ENCODE measurements at regions not wholly inside any gene's neighbourhood (a gene's known extent, or its start where the extent isn't known, plus 50 kb on each side); places are given as distances from the start of the nearest gene placed in this dataset.

DNA sequence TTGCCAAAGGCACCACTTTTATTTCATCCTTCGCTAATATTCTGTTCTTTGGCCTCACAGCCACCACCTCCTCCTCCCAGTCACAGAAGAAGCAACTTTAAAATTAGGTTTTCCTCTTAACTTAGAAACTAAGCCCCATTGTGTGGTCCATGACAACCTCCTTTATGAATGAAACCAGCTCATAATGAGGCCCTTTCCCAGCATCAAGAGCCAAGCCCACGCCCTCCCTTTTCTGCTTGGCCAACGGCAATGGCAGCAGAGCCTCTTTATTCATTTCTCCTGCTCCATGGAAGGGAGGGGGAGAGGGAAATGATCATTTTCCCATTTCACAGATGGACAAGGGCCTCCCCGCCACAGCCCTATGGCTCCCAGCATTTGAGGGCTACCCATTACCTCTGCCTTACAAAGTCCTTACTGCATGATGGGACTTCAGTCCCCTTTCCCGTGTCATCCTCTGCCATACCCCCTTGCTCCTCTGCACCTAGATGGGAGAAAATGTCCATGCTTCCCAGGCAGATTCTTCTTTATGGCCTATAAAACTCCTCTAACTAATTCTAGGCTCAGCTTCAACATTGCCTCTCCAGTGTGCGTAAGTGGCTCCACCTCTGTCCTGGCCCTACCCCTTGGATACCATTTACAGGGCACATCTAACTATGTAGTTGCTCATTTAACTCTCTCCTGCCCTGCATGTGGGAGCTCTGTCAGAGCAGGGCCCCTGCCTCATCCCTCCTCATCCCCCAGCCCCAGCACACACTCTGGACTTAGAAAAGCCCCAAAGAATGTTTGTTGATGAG lies 475.5 kb downstream of the RPS24 start:
- Histone ChIP-seq H3K36me3 (replicated peaks in 1 of 2; ENCODE audit: control extremely low read depth in 1 of 2, control insufficient read depth in 1 of 2, extremely low read depth in 1 of 2, insufficient read depth in 2 of 2, low read length in 1 of 2) (no peaks in the 10 kb centered on the region), H3K9ac (ENCODE audit: low read length) (no peak overlapping the region), H3K27me3 (replicated peaks in 1 of 4; ENCODE audit: control extremely low read depth in 1 of 4, control insufficient read depth in 3 of 4, insufficient read depth in 4 of 4, low read length in 3 of 4) (peaks cover 0 to 6% (median 0%) of the 10 kb centered on the region in 4 experiments), H3K27ac (ENCODE audit: low read length in 2 of 2) (no peak overlapping the region), H3K79me2 (ENCODE audit: control insufficient read depth, insufficient read depth, low read length) (no peaks in the 10 kb centered on the region), H3K4me2 (replicated peaks; ENCODE audit: low read depth, low read length, poor library complexity, severe bottlenecking) (no peak overlapping the region), H2AFZ (ENCODE audit: insufficient read depth, low read depth, low read length, poor library complexity, severe bottlenecking) (no peak overlapping the region), H3K4me3 (ENCODE audit: control extremely low read depth in 1 of 5, extremely low read depth in 1 of 5, insufficient read depth in 1 of 5, low read depth in 2 of 5, low read length in 4 of 5) (no peak overlapping the region), H3K4me1 (ENCODE audit: control insufficient read depth in 2 of 2, insufficient read depth in 2 of 2, low read length in 2 of 2) (no peaks in the 10 kb centered on the region), H4K20me1 (ENCODE audit: control insufficient read depth, insufficient read depth, low read length, poor library complexity, severe bottlenecking) (no peaks in the 10 kb centered on the region), H3K9me3 (ENCODE audit: control extremely low read depth in 1 of 3, control insufficient read depth in 2 of 3, insufficient read depth in 1 of 3, low read length in 2 of 3) (no peaks in the 10 kb centered on the region)
- no peak overlapping the region for H3K27ac Mint-ChIP-seq
- POLR2A ChIA-PET: no interaction called here
- DNase-seq: no peak
- no peak for ATAC-seq (ENCODE audit: low read depth)
- TF ChIP-seq, protein P1, sequence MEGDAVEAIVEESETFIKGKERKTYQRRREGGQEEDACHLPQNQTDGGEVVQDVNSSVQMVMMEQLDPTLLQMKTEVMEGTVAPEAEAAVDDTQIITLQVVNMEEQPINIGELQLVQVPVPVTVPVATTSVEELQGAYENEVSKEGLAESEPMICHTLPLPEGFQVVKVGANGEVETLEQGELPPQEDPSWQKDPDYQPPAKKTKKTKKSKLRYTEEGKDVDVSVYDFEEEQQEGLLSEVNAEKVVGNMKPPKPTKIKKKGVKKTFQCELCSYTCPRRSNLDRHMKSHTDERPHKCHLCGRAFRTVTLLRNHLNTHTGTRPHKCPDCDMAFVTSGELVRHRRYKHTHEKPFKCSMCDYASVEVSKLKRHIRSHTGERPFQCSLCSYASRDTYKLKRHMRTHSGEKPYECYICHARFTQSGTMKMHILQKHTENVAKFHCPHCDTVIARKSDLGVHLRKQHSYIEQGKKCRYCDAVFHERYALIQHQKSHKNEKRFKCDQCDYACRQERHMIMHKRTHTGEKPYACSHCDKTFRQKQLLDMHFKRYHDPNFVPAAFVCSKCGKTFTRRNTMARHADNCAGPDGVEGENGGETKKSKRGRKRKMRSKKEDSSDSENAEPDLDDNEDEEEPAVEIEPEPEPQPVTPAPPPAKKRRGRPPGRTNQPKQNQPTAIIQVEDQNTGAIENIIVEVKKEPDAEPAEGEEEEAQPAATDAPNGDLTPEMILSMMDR (IDR thresholded peaks at IDR 0.05): no peak
- TF ChIP-seq EZH2 (IDR thresholded peaks at IDR 0.05; ENCODE audit: borderline replicate concordance, insufficient read depth, low read depth, low read length, poor library complexity, severe bottlenecking): no peak
- no peaks in the 10 kb centered on the region for H3K4me1 Mint-ChIP-seq
- no peak overlapping the region for H3K4me3 Mint-ChIP-seq
- intact Hi-C loops (cut with micrococcal nuclease): no loop called here
- peaks cover 34% of the 10 kb centered on the region for H3K27me3 Mint-ChIP-seq
- 93% methylated on average over 3 of the region's 6 CpGs for WGBS (ENCODE audit: insufficient coverage)
- CTCF ChIA-PET: no interaction called here
- no peaks in the 10 kb centered on the region for H3K9me3 Mint-ChIP-seq (ENCODE audit: insufficient read depth)

DNA sequence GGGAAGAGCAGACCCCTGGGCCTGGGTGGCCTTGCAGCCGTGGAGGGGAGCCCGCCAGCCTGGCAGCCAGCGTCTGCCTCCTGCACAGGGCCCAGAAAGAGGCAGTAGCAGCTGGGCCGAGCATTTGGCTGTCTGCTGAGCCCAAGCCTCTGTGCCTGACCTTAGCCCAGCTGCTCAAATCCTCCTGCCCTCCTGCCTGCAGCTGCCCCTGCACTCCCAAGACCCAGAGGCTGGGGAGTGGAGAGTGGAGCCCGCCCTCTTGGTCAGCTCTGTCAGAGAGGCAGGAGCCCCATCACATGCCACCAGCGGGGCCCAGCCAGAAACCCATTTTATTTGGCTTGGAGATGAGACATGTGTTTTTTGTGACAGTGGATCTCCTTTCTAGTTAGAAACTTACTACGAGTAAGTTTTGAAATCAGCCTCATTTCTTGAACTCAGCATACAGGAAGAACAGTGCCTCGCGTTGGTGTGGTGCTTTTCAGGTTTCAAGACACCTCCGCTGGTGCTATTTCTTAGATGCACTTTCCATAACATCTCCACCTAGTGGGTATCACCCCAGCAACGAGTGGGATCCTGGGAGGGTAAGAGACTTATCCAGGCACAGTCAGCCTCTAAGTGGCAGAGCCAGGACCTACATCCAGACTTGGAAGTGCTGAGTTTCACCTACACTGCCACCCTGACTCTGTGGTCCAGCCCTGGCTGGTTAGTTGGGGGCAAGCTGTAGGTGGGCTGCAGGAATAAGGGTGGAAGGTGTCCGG lies 477.1 kb downstream of the RPS24 start:
- Histone ChIP-seq H3K4me2 (replicated peaks; ENCODE audit: low read depth, low read length, poor library complexity, severe bottlenecking) (no peak overlapping the region), H3K79me2 (ENCODE audit: control insufficient read depth, insufficient read depth, low read length) (no peaks in the 10 kb centered on the region), H2AFZ (ENCODE audit: insufficient read depth, low read depth, low read length, poor library complexity, severe bottlenecking) (no peak overlapping the region), H3K4me3 (ENCODE audit: control extremely low read depth in 1 of 5, extremely low read depth in 1 of 5, insufficient read depth in 1 of 5, low read depth in 2 of 5, low read length in 4 of 5) (no peak overlapping the region), H3K36me3 (replicated peaks in 1 of 2; ENCODE audit: control extremely low read depth in 1 of 2, control insufficient read depth in 1 of 2, extremely low read depth in 1 of 2, insufficient read depth in 2 of 2, low read length in 1 of 2) (no peaks in the 10 kb centered on the region), H3K27ac (ENCODE audit: low read length in 2 of 2) (no peak overlapping the region), H3K9me3 (ENCODE audit: control extremely low read depth in 1 of 3, control insufficient read depth in 2 of 3, insufficient read depth in 1 of 3, low read length in 2 of 3) (no peaks in the 10 kb centered on the region), H3K4me1 (ENCODE audit: control insufficient read depth in 2 of 2, insufficient read depth in 2 of 2, low read length in 2 of 2) (no peaks in the 10 kb centered on the region), H3K9ac (ENCODE audit: low read length) (no peak overlapping the region), H4K20me1 (ENCODE audit: control insufficient read depth, insufficient read depth, low read length, poor library complexity, severe bottlenecking) (no peaks in the 10 kb centered on the region), H3K27me3 (replicated peaks in 1 of 4; ENCODE audit: control extremely low read depth in 1 of 4, control insufficient read depth in 3 of 4, insufficient read depth in 4 of 4, low read length in 3 of 4) (no peaks in the 10 kb centered on the region)
- Mint-ChIP-seq H3K27ac (no peak overlapping the region), H3K9me3 (ENCODE audit: insufficient read depth) (no peaks in the 10 kb centered on the region), H3K4me1 (no peaks in the 10 kb centered on the region), H3K4me3 (no peak overlapping the region), H3K27me3 (peaks cover 30% of the 10 kb centered on the region)
- no peak for ATAC-seq (ENCODE audit: low read depth)
- no peak for DNase-seq
- POLR2A ChIA-PET: no interaction called here
- WGBS (ENCODE audit: insufficient coverage): 88% methylated on average over 10 of the region's 12 CpGs
- intact Hi-C loops (cut with micrococcal nuclease): no loop called here
- CTCF ChIA-PET: interaction anchor here (0.7 kb wide), 1 partner anchor 36 kb away, joined by 3 read pairs; no protein-coding TSS in a partner anchor
- TF ChIP-seq, protein P1 (IDR thresholded peaks at IDR 0.05): no peak
- no peak for TF ChIP-seq EZH2 (IDR thresholded peaks at IDR 0.05; ENCODE audit: borderline replicate concordance, insufficient read depth, low read depth, low read length, poor library complexity, severe bottlenecking)
